NB4 (cell line): ENCODE measurements at regions not wholly inside any gene's neighbourhood (a gene's known extent, or its start where the extent isn't known, plus 50 kb on each side); places are given as distances from the start of the nearest gene placed in this dataset.

Source experiments
- DNase-seq: peaks from one replicate; pipeline ENCODE4 v3.0.0; 2010; ENCODE audit warnings: low read depth
- H3K4me3 ChIP-seq: one replicate; pipeline ENCODE4 v1.5.1; 2011; ENCODE audit warnings: mild to moderate bottlenecking, low read depth, low read length, moderate library complexity
- CTCF ChIP-seq: IDR thresholded peaks from one replicate; pipeline ENCODE4 v1.5.1; 2012; ENCODE audit warnings: low read depth, low read length
- MAX ChIP-seq: IDR thresholded peaks from 2 replicates; pipeline ENCODE4 v1.6.1; 2011; ENCODE audit warnings: low read depth, low read length
- MYC ChIP-seq: IDR thresholded peaks from 2 replicates; pipeline ENCODE4 v1.6.1; 2011; ENCODE audit warnings: low read depth, low read length
- POLR2A ChIP-seq: IDR thresholded peaks from 2 replicates; pipeline ENCODE4 v1.6.1; 2011; ENCODE audit warnings: mild to moderate bottlenecking; ENCODE audit not compliant: insufficient read length; ENCODE audit errors: extremely low read depth

- TF ChIP-seq MYC (no peak), CTCF (no peak), MAX (no peak), POLR2A (no peak)
- no peak overlapping the region for H3K4me3 ChIP-seq
- DNase-seq: no peak
Measured at GRCh38 chrX:43328358-43328946, 327.6 kb upstream of the MAOA start.

GRCh38 chrX:43333543-43333942 lies 322.6 kb upstream of the MAOA start:
- no peak overlapping the region for H3K4me3 ChIP-seq
- no peak for TF ChIP-seq POLR2A
- TF ChIP-seq MAX: no peak
- TF ChIP-seq CTCF: no peak
- no peak for TF ChIP-seq MYC
- DNase-seq: peak; percentile 0

GRCh38 chrX:43345166-43345565 lies 310.9 kb upstream of the MAOA start:
- no peak overlapping the region for H3K4me3 ChIP-seq
- TF ChIP-seq POLR2A: no peak
- TF ChIP-seq MAX: no peak
- TF ChIP-seq CTCF: no peak
- TF ChIP-seq MYC: no peak
- no peak for DNase-seq

GRCh38 chrX:43349363-43349762 lies 306.7 kb upstream of the MAOA start:
- H3K4me3 ChIP-seq: no peak overlapping the region
- TF ChIP-seq CTCF: peak; percentile 66
- TF ChIP-seq MAX: no peak
- DNase-seq: peak; percentile 47

GRCh38 chrX:43350935-43351334 lies 305.2 kb upstream of the MAOA start:
- DNase-seq: no peak
- no peak overlapping the region for H3K4me3 ChIP-seq
- no peak for TF ChIP-seq POLR2A
- TF ChIP-seq MYC: no peak
- no peak for TF ChIP-seq CTCF
- no peak for TF ChIP-seq MAX

- no peak for TF ChIP-seq POLR2A
- no peak for TF ChIP-seq MYC
- TF ChIP-seq CTCF: no peak
- TF ChIP-seq MAX: no peak
- no peak for DNase-seq
- H3K4me3 ChIP-seq: no peak overlapping the region
Measured at GRCh38 chrX:43357741-43358140, 298.4 kb upstream of the MAOA start.
